ENCODE measurements at regions not wholly inside any gene's neighbourhood (a gene's known extent, or its start where the extent isn't known, plus 50 kb on each side); places are given as distances from the start of the nearest gene placed in this dataset.
A peak's percentile ranks its signal among the peaks of the same experiment; 100 is the strongest.

GRCh38 chr6:121837545-121838229 lies 402.2 kb downstream of the GJA1 start:
- no peak overlapping the region for H3K4me3 ChIP-seq (ENCODE audit: low read depth, low read length)
- no peak for DNase-seq (ENCODE audit: low read depth)

GRCh38 chr6:121838842-121839241 lies 403.4 kb downstream of the GJA1 start:
- DNase-seq (ENCODE audit: low read depth): peak; percentile 89
- H3K4me3 ChIP-seq (ENCODE audit: low read depth, low read length): no peak overlapping the region

GRCh38 chr6:121839896-121840295 lies 404.4 kb downstream of the GJA1 start:
- no peak overlapping the region for H3K4me3 ChIP-seq (ENCODE audit: low read depth, low read length)
- no peak for DNase-seq (ENCODE audit: low read depth)

GRCh38 chr6:121844898-121845297 lies 409.5 kb downstream of the GJA1 start:
- H3K4me3 ChIP-seq (ENCODE audit: low read depth, low read length): no peak overlapping the region
- no peak for DNase-seq (ENCODE audit: low read depth)

GRCh38 chr6:121847806-121848522 lies 412.5 kb downstream of the GJA1 start:
- H3K4me3 ChIP-seq (ENCODE audit: low read depth, low read length): no peak overlapping the region
- no peak for DNase-seq (ENCODE audit: low read depth)

GRCh38 chr6:121848523-121849255 lies 413.2 kb downstream of the GJA1 start:
- no peak for DNase-seq (ENCODE audit: low read depth)
- H3K4me3 ChIP-seq (ENCODE audit: low read depth, low read length): no peak overlapping the region

- no peak for DNase-seq (ENCODE audit: low read depth)
- H3K4me3 ChIP-seq (ENCODE audit: low read depth, low read length): no peak overlapping the region
These were observed 414.0 kb downstream of the GJA1 start for GRCh38 chr6:121849477-121849876.

GRCh38 chr6:121851056-121851455 lies 415.6 kb downstream of the GJA1 start:
- no peak overlapping the region for H3K4me3 ChIP-seq (ENCODE audit: low read depth, low read length)
- DNase-seq (ENCODE audit: low read depth): no peak

- no peak for DNase-seq (ENCODE audit: low read depth)
- H3K4me3 ChIP-seq (ENCODE audit: low read depth, low read length): no peak overlapping the region
These were observed 418.2 kb downstream of the GJA1 start for GRCh38 chr6:121853686-121854085.

GRCh38 chr6:121855521-121855920 lies 420.1 kb downstream of the GJA1 start:
- DNase-seq (ENCODE audit: low read depth): no peak
- H3K4me3 ChIP-seq (ENCODE audit: low read depth, low read length): no peak overlapping the region

GRCh38 chr6:121856296-121856695 lies 420.9 kb downstream of the GJA1 start:
- no peak for DNase-seq (ENCODE audit: low read depth)
- H3K4me3 ChIP-seq (ENCODE audit: low read depth, low read length): no peak overlapping the region

GRCh38 chr6:121857551-121857950 lies 422.1 kb downstream of the GJA1 start:
- no peak for DNase-seq (ENCODE audit: low read depth)
- no peak overlapping the region for H3K4me3 ChIP-seq (ENCODE audit: low read depth, low read length)

- H3K4me3 ChIP-seq (ENCODE audit: low read depth, low read length): no peak overlapping the region
- no peak for DNase-seq (ENCODE audit: low read depth)
These were observed 422.9 kb downstream of the GJA1 start for GRCh38 chr6:121858310-121858709.

- H3K4me3 ChIP-seq (ENCODE audit: low read depth, low read length): no peak overlapping the region
These were observed 423.5 kb downstream of the GJA1 start for GRCh38 chr6:121858986-121859385.

GRCh38 chr6:121865811-121866210 lies 430.4 kb downstream of the GJA1 start:
- no peak for DNase-seq (ENCODE audit: low read depth)
- H3K4me3 ChIP-seq (ENCODE audit: low read depth, low read length): no peak overlapping the region

More at GRCh38 chr6:121858986-121859385, 423.5 kb downstream of the GJA1 start:
- DNase-seq (ENCODE audit: low read depth): no peak

GRCh38 chr6:121867095-121867494 lies 431.6 kb downstream of the GJA1 start:
- H3K4me3 ChIP-seq (ENCODE audit: low read depth, low read length): no peak overlapping the region
- no peak for DNase-seq (ENCODE audit: low read depth)

GRCh38 chr6:121868206-121868605 lies 432.8 kb downstream of the GJA1 start:
- DNase-seq (ENCODE audit: low read depth): no peak

GRCh38 chr6:121873595-121873994 lies 438.1 kb downstream of the GJA1 start:
- H3K4me3 ChIP-seq (ENCODE audit: low read depth, low read length): no peak overlapping the region
- no peak for DNase-seq (ENCODE audit: low read depth)

More at GRCh38 chr6:121868206-121868605, 432.8 kb downstream of the GJA1 start:
- H3K4me3 ChIP-seq (ENCODE audit: low read depth, low read length): no peak overlapping the region

GRCh38 chr6:121876721-121877120 lies 441.3 kb downstream of the GJA1 start:
- DNase-seq (ENCODE audit: low read depth): no peak
- no peak overlapping the region for H3K4me3 ChIP-seq (ENCODE audit: low read depth, low read length)

GRCh38 chr6:121879149-121879548 lies 443.7 kb downstream of the GJA1 start:
- no peak overlapping the region for H3K4me3 ChIP-seq (ENCODE audit: low read depth, low read length)
- DNase-seq (ENCODE audit: low read depth): peak; percentile 69
